ENCODE measurements at regions not wholly inside any gene's neighbourhood (a gene's known extent, or its start where the extent isn't known, plus 50 kb on each side); places are given as distances from the start of the nearest gene placed in this dataset.

DNA sequence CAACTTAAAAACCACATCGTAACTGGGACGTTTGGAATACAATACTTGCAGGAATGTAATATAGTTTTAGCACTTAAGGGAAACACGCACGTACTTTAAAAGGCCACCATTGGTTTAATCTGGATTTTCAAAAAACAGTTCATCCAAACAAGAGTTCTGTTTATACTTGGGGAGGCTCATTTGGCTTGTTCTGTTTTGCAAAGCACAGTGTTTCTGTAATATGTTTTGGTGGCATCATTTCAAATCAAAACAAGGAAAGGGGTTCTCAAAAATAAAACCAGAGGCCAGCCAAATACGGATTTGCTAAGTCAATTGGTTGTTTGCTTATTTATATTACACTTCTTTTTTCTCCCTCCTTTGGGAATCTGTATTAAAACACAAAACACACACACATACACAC is 656.1 kb upstream of the SOX9 start:
- TF ChIP-seq, protein P1, sequence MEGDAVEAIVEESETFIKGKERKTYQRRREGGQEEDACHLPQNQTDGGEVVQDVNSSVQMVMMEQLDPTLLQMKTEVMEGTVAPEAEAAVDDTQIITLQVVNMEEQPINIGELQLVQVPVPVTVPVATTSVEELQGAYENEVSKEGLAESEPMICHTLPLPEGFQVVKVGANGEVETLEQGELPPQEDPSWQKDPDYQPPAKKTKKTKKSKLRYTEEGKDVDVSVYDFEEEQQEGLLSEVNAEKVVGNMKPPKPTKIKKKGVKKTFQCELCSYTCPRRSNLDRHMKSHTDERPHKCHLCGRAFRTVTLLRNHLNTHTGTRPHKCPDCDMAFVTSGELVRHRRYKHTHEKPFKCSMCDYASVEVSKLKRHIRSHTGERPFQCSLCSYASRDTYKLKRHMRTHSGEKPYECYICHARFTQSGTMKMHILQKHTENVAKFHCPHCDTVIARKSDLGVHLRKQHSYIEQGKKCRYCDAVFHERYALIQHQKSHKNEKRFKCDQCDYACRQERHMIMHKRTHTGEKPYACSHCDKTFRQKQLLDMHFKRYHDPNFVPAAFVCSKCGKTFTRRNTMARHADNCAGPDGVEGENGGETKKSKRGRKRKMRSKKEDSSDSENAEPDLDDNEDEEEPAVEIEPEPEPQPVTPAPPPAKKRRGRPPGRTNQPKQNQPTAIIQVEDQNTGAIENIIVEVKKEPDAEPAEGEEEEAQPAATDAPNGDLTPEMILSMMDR (optimal IDR thresholded peaks at IDR 0.05 in 1 of 3, IDR thresholded peaks at IDR 0.05 in 1 of 3, conservative IDR thresholded peaks at IDR 0.05 in 1 of 3; ENCODE audit: extremely low read depth in 1 of 3, insufficient read depth in 2 of 3, low read length in 3 of 3), result no peak
- no peak for TF ChIP-seq EZH2 (IDR thresholded peaks at IDR 0.05; ENCODE audit: low read length)

Measured in keratinocyte (primary cell).